HepG2 (cell line): ENCODE measurements at regions not wholly inside any gene's neighbourhood (a gene's known extent, or its start where the extent isn't known, plus 50 kb on each side); places are given as distances from the start of the nearest gene placed in this dataset.

ENCODE experiments used
- GABPA ChIP-seq, 2 experiments: IDR thresholded peaks; 2 replicates each; pipeline ENCODE4 v1.6.1; 2011 to 2016; ENCODE audit warnings: low read depth in 2 of 2, low read length in 1 of 2, missing biosample characterization in 1 of 2, missing genetic modification characterization in 1 of 2
- MAFK ChIP-seq, 2 experiments: IDR thresholded peaks in 1 of 2; conservative IDR thresholded peaks in 1 of 2; 2 replicates each; pipeline ENCODE4 v1.6.1; 2011; ENCODE audit warnings: improper control_type of control experiment in 2 of 2, low read length in 2 of 2
- NCOA1 ChIP-seq: sonication (generic); formaldehyde crosslinking; IDR thresholded peaks from 2 replicates; pipeline ENCODE4 v1.9.0; 2021; ENCODE audit warnings: missing genetic modification reagents
- ZFP36 ChIP-seq: fragments of 150-350 bp; IDR thresholded peaks from 2 replicates; pipeline ENCODE4 v1.6.1; 2018; ENCODE audit warnings: borderline replicate concordance, low read length, low read depth; ENCODE audit not compliant: partially characterized antibody
- ZIK1 ChIP-seq: sonication (generic); formaldehyde crosslinking; IDR thresholded peaks from 2 replicates; pipeline ENCODE4 v1.5.0; 2020; ENCODE audit warnings: mild to moderate bottlenecking, low read depth, missing genetic modification reagents, borderline replicate concordance
- ZNF17 ChIP-seq: sonication (generic); formaldehyde crosslinking; IDR thresholded peaks from 2 replicates; pipeline ENCODE4 v1.5.0; 2020; ENCODE audit warnings: mild to moderate bottlenecking, missing genetic modification reagents
- ZNF780A ChIP-seq: sonication (generic); formaldehyde crosslinking; IDR thresholded peaks from 2 replicates; pipeline ENCODE4 v1.8.0; 2022; ENCODE audit warnings: mild to moderate bottlenecking, missing genetic modification reagents, moderate library complexity
- TF ChIP-seq, protein P1 (sequence below): sonication (generic); formaldehyde crosslinking; IDR thresholded peaks from 2 replicates; pipeline ENCODE4 v1.5.0; 2020; ENCODE audit warnings: mild to moderate bottlenecking, missing genetic modification reagents, moderate library complexity
- TF ChIP-seq, protein P2 (sequence below): IDR thresholded peaks from 2 replicates; pipeline ENCODE4 v1.6.1; 2016; ENCODE audit warnings: low read depth
- TF ChIP-seq, protein P3 (sequence below): IDR thresholded peaks from 2 replicates; pipeline ENCODE4 v1.6.1; 2016; ENCODE audit warnings: mild to moderate bottlenecking, missing biosample characterization, missing genetic modification reagents
- TF ChIP-seq, protein P4 (sequence below): sonication (generic); formaldehyde crosslinking; IDR thresholded peaks from 2 replicates; pipeline ENCODE4 v1.5.0; 2020; ENCODE audit warnings: mild to moderate bottlenecking, missing genetic modification reagents
- TF ChIP-seq, protein P5 (sequence below): sonication (generic); formaldehyde crosslinking; IDR thresholded peaks from 2 replicates; pipeline ENCODE4 v1.8.0; 2022; ENCODE audit warnings: mild to moderate bottlenecking, missing genetic modification reagents, borderline replicate concordance

DNA sequence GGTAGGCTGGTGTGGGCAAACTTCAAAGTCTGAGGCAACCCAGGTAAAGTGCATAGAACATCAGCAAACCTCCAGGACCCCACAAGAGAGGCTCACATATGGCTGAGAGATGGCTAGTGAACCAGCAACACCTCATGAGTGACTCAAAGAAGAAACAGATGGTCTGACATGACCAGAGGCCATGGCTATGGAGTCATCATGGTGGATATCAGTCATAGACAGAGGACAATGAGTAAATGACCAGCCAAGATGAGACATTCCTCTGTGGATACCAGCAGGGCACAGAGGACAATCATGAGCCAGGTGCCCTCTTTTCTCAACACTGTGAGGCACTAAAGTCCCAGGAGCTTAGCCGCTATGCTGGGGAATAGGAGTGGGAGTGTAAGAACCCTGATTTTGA lies 180.8 kb downstream of the RASEF start:
- TF ChIP-seq, protein P1, sequence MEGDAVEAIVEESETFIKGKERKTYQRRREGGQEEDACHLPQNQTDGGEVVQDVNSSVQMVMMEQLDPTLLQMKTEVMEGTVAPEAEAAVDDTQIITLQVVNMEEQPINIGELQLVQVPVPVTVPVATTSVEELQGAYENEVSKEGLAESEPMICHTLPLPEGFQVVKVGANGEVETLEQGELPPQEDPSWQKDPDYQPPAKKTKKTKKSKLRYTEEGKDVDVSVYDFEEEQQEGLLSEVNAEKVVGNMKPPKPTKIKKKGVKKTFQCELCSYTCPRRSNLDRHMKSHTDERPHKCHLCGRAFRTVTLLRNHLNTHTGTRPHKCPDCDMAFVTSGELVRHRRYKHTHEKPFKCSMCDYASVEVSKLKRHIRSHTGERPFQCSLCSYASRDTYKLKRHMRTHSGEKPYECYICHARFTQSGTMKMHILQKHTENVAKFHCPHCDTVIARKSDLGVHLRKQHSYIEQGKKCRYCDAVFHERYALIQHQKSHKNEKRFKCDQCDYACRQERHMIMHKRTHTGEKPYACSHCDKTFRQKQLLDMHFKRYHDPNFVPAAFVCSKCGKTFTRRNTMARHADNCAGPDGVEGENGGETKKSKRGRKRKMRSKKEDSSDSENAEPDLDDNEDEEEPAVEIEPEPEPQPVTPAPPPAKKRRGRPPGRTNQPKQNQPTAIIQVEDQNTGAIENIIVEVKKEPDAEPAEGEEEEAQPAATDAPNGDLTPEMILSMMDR (CRISPR knock-in tag) = no peak
- TF ChIP-seq, protein P2, sequence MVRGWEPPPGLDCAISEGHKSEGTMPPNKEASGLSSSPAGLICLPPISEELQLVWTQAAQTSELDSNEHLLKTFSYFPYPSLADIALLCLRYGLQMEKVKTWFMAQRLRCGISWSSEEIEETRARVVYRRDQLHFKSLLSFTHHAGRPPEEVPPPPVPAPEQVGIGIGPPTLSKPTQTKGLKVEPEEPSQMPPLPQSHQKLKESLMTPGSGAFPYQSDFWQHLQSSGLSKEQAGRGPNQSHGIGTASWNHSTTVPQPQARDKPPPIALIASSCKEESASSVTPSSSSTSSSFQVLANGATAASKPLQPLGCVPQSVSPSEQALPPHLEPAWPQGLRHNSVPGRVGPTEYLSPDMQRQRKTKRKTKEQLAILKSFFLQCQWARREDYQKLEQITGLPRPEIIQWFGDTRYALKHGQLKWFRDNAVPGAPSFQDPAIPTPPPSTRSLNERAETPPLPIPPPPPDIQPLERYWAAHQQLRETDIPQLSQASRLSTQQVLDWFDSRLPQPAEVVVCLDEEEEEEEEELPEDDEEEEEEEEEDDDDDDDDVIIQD (CRISPR knock-in tag) = no peak
- TF ChIP-seq, protein P3, sequence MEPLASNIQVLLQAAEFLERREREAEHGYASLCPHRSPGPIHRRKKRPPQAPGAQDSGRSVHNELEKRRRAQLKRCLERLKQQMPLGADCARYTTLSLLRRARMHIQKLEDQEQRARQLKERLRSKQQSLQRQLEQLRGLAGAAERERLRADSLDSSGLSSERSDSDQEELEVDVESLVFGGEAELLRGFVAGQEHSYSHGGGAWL = no peak
- no peak for TF ChIP-seq GABPA (IDR thresholded peaks at IDR 0.05; ENCODE audit: low read depth, low read length)
- no peak for TF ChIP-seq GABPA (CRISPR knock-in tag; IDR thresholded peaks at IDR 0.05; ENCODE audit: low read depth)
- no peak for TF ChIP-seq ZNF780A
- TF ChIP-seq ZFP36 = no peak
- TF ChIP-seq, protein P4, sequence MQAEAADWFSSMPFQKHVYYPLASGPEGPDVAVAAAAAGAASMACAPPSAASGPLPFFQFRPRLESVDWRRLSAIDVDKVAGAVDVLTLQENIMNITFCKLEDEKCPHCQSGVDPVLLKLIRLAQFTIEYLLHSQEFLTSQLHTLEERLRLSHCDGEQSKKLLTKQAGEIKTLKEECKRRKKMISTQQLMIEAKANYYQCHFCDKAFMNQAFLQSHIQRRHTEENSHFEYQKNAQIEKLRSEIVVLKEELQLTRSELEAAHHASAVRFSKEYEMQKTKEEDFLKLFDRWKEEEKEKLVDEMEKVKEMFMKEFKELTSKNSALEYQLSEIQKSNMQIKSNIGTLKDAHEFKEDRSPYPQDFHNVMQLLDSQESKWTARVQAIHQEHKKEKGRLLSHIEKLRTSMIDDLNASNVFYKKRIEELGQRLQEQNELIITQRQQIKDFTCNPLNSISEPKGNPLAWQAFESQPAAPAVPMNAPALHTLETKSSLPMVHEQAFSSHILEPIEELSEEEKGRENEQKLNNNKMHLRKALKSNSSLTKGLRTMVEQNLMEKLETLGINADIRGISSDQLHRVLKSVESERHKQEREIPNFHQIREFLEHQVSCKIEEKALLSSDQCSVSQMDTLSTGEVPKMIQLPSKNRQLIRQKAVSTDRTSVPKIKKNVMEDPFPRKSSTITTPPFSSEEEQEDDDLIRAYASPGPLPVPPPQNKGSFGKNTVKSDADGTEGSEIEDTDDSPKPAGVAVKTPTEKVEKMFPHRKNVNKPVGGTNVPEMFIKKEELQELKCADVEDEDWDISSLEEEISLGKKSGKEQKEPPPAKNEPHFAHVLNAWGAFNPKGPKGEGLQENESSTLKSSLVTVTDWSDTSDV (CRISPR knock-in tag) = no peak
- no peak for TF ChIP-seq MAFK (conservative IDR thresholded peaks at IDR 0.05 in 1 of 2, IDR thresholded peaks at IDR 0.05 in 1 of 2; ENCODE audit: low read length in 2 of 2)
- TF ChIP-seq, protein P5, sequence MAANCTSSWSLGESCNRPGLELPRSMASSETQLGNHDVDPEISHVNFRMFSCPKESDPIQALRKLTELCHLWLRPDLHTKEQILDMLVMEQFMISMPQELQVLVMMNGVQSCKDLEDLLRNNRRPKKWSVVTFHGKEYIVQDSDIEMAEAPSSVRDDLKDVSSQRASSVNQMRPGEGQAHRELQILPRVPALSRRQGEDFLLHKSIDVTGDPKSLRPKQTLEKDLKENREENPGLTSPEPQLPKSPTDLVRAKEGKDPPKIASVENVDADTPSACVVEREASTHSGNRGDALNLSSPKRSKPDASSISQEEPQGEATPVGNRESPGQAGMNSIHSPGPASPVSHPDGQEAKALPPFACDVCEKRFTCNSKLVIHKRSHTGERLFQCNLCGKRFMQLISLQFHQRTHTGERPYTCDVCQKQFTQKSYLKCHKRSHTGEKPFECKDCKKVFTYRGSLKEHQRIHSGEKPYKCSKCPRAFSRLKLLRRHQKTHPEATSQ (CRISPR knock-in tag) = no peak
- no peak for TF ChIP-seq NCOA1
- TF ChIP-seq ZIK1 (CRISPR knock-in tag) = no peak
- TF ChIP-seq ZNF17 = no peak
